Brain microvascular endothelial cell (primary cell): ENCODE measurements at regions not wholly inside any gene's neighbourhood (a gene's known extent, or its start where the extent isn't known, plus 50 kb on each side); places are given as distances from the start of the nearest gene placed in this dataset.

Source experiments
- DNase-seq: peaks from one replicate; pipeline ENCODE4 v3.0.0-alpha.2; 2020
- H3K27ac ChIP-seq: fragments of 250-450 bp; sonication (Bioruptor Pico); 2 replicates; pipeline ENCODE4 v1.5.1; 2020; ENCODE audit warnings: mild to moderate bottlenecking, moderate library complexity
- H3K27me3 ChIP-seq: fragments of 250-450 bp; sonication (Bioruptor Pico); replicated peaks from 2 replicates; pipeline ENCODE4 v1.5.1; 2020; ENCODE audit warnings: mild to moderate bottlenecking
- H3K36me3 ChIP-seq: fragments of 250-450 bp; sonication (Bioruptor Pico); replicated peaks from 2 replicates; pipeline ENCODE4 v1.5.1; 2020; ENCODE audit warnings: mild to moderate bottlenecking
- H3K4me3 ChIP-seq: 2 replicates; pipeline ENCODE4 v1.5.1; 2011; ENCODE audit warnings: low read depth, mild to moderate bottlenecking, control low read depth, low read length, moderate library complexity
- CTCF ChIP-seq: IDR thresholded peaks from 2 replicates; pipeline ENCODE4 v1.5.1; 2011; ENCODE audit warnings: low read depth, mild to moderate bottlenecking, moderate library complexity, low read length, control low read depth, inconsistent platforms; ENCODE audit errors: missing control alignments
- in situ Hi-C: cut with HindIII; loops from 2 replicates; pipeline ENCODE4 v1.10.0; 2017; ENCODE audit warnings: low sequenced_read_pairs, low pct_ligation_motif_present

DNA sequence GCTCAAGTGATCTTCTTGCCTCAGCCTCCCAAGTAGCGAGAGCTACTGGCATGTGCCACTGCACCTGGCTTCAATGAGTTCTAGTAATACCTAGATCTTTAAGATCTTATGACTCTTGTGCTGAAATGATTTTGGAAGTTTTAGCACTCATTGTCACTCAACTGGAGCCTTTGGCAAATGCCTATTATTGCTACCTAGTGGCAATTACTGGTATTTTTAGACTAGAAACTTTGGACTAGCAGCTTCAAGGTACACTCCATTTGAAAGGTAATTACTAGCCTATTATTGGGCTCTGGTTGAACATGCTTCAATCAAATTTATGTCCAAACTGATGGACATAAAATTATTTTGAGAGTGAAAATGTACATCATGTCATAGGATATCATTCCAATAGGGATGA is 80.7 kb upstream of the MUCL1 start:
- DNase-seq, result no peak
- no peak for TF ChIP-seq CTCF
- Histone ChIP-seq H3K4me3 (no peak overlapping the region), H3K27me3 (no peaks in the 10 kb centered on the region), H3K27ac (no peak overlapping the region), H3K36me3 (no peaks in the 10 kb centered on the region)
- in situ Hi-C loops, result no loop called here

DNA sequence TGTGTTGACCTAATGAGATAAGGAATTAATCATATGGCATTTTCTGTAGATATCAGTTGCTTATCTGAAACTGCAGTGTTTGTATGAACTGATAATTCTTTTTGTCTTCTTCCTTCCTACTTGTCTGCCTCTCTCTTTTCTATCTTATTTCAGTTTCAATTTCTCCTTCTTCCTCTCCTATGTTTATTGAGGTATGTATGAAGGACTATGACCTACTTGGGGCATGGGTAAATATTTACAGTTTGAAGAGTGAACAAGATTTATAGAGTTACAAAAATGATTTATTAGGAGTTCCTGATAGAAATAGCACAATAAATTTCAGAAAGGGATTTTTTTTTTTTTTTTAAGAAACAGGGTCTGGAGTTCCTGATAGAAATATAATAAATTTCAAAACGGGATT is 88.7 kb upstream of the MUCL1 start:
- in situ Hi-C loops, result no loop called here
- TF ChIP-seq CTCF, result no peak
- Histone ChIP-seq H3K27ac (no peak overlapping the region), H3K4me3 (no peak overlapping the region), H3K36me3 (no peaks in the 10 kb centered on the region), H3K27me3 (no peaks in the 10 kb centered on the region)
- DNase-seq, result no peak

GRCh38 chr12:54762390-54762789 is 91.9 kb upstream of the MUCL1 start:
- in situ Hi-C loops, result no loop called here
- no peak overlapping the region for H3K4me3 ChIP-seq
- no peak overlapping the region for H3K27ac ChIP-seq
- H3K27me3 ChIP-seq, result no peaks in the 10 kb centered on the region
- no peaks in the 10 kb centered on the region for H3K36me3 ChIP-seq
- DNase-seq, result no peak
- no peak for TF ChIP-seq CTCF

- no peaks in the 10 kb centered on the region for H3K27me3 ChIP-seq
- no peak overlapping the region for H3K27ac ChIP-seq
- H3K4me3 ChIP-seq, result no peak overlapping the region
- DNase-seq, result peak; percentile 22
- peak; percentile 25 for TF ChIP-seq CTCF
- in situ Hi-C loops, result no loop called here
- H3K36me3 ChIP-seq, result no peaks in the 10 kb centered on the region
These were observed 94.6 kb upstream of the MUCL1 start for GRCh38 chr12:54759751-54760150.

DNA sequence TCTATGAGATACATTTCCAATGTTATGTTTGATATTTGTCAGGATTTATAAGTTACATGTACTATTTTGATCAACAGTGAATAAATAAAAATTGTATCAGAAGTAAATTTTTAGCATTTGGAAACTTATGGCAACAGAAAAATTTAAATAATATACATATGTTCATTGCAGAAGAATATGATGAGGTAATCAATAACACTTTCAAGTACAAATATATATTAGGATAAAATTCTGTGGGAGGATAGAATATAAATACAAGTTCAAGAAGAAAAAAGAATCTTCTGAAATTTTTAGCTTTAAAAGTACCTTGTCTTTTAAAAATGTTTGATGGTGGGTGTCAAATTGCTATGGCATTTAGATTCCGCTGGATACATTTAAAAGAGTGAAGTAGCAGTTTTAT is 102.8 kb upstream of the MUCL1 start:
- no peak for DNase-seq
- no peak overlapping the region for H3K27ac ChIP-seq
- no peaks in the 10 kb centered on the region for H3K36me3 ChIP-seq
- no peak for TF ChIP-seq CTCF
- in situ Hi-C loops, result no loop called here
- H3K4me3 ChIP-seq, result no peak overlapping the region
- H3K27me3 ChIP-seq, result no peaks in the 10 kb centered on the region

GRCh38 chr12:54749191-54749818 is 101.1 kb upstream of the DCD start:
- Histone ChIP-seq H3K27ac (no peak overlapping the region), H3K27me3 (no peaks in the 10 kb centered on the region), H3K4me3 (no peak overlapping the region), H3K36me3 (no peaks in the 10 kb centered on the region)
- DNase-seq, result peak; percentile 17
- in situ Hi-C loops, result no loop called here
- TF ChIP-seq CTCF, result peak; percentile 65
